ENCODE measurements at regions not wholly inside any gene's neighbourhood (a gene's known extent, or its start where the extent isn't known, plus 50 kb on each side); places are given as distances from the start of the nearest gene placed in this dataset.
A peak's percentile ranks its signal among the peaks of the same experiment; 100 is the strongest.
"Not testable (repeated sequence)": the region's sequence is repeated elsewhere in the genome, so short reads cannot be mapped to it uniquely, and the experiment has no call there.

- Histone ChIP-seq H3K9me3 (ENCODE audit: control insufficient read depth, insufficient read depth, low read length) (no peaks in the 10 kb centered on the region), H3K27me3 (ENCODE audit: control insufficient read depth, insufficient read depth, low read length) (no peaks in the 10 kb centered on the region), H3K4me3 (ENCODE audit: low read depth, low read length) (no peak overlapping the region), H3K9ac (ENCODE audit: low read depth, low read length) (no peak overlapping the region), H3K36me3 (ENCODE audit: control insufficient read depth, insufficient read depth, low read length) (no peaks in the 10 kb centered on the region), H3K4me1 (ENCODE audit: control insufficient read depth, insufficient read depth, low read length) (no peaks in the 10 kb centered on the region)
Observed at GRCh38 chrX:140447150-140447549, 57.7 kb downstream of the SOX3 start.

- no peak overlapping the region for H3K9ac ChIP-seq (ENCODE audit: low read depth, low read length)
- H3K36me3 ChIP-seq (ENCODE audit: control insufficient read depth, insufficient read depth, low read length): no peaks in the 10 kb centered on the region
- peaks cover 26% of the 10 kb centered on the region for H3K27me3 ChIP-seq (ENCODE audit: control insufficient read depth, insufficient read depth, low read length)
- peaks cover 9% of the 10 kb centered on the region for H3K4me1 ChIP-seq (ENCODE audit: control insufficient read depth, insufficient read depth, low read length)
- no peaks in the 10 kb centered on the region for H3K9me3 ChIP-seq (ENCODE audit: control insufficient read depth, insufficient read depth, low read length)
- no peak overlapping the region for H3K4me3 ChIP-seq (ENCODE audit: low read depth, low read length)
Observed at GRCh38 chrX:140440876-140441275, 64.0 kb downstream of the SOX3 start.

DNA sequence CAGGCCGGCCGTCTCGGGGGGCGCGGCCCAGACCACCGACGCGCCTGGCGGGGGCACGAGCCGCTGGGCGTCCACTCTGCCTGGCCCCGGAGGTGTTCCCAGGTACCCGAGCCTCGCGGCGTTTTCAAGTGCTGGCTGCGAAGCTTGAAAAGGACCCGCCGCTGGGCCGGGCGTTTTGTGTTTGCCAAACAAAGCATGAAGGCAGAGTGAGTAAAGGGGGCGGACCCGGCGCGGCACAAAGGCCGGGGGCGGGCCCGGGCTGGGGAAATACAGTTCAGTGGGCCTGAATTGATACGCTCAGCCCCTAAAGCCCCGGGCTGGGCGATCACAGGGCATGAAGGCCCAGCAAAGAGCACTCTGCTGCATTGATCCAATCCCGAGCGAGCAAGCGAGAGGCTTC is 65.4 kb downstream of the SOX3 start:
- Histone ChIP-seq H3K27me3 (ENCODE audit: control insufficient read depth, insufficient read depth, low read length) (peaks cover 40% of the 10 kb centered on the region), H3K36me3 (ENCODE audit: control insufficient read depth, insufficient read depth, low read length) (no peaks in the 10 kb centered on the region), H3K9ac (ENCODE audit: low read depth, low read length) (no peak overlapping the region), H3K4me1 (ENCODE audit: control insufficient read depth, insufficient read depth, low read length) (peaks cover 9% of the 10 kb centered on the region), H3K9me3 (ENCODE audit: control insufficient read depth, insufficient read depth, low read length) (no peaks in the 10 kb centered on the region), H3K4me3 (ENCODE audit: low read depth, low read length) (peak overlapping the region; percentile 39)

GRCh38 chrX:140434347-140434746 is 70.5 kb downstream of the SOX3 start:
- Histone ChIP-seq H3K9ac (ENCODE audit: low read depth, low read length) (no peak overlapping the region), H3K9me3 (ENCODE audit: control insufficient read depth, insufficient read depth, low read length) (no peaks in the 10 kb centered on the region), H3K27me3 (ENCODE audit: control insufficient read depth, insufficient read depth, low read length) (peaks cover 64% of the 10 kb centered on the region), H3K36me3 (ENCODE audit: control insufficient read depth, insufficient read depth, low read length) (no peaks in the 10 kb centered on the region), H3K4me3 (ENCODE audit: low read depth, low read length) (no peak overlapping the region), H3K4me1 (ENCODE audit: control insufficient read depth, insufficient read depth, low read length) (peaks cover 2% of the 10 kb centered on the region)

DNA sequence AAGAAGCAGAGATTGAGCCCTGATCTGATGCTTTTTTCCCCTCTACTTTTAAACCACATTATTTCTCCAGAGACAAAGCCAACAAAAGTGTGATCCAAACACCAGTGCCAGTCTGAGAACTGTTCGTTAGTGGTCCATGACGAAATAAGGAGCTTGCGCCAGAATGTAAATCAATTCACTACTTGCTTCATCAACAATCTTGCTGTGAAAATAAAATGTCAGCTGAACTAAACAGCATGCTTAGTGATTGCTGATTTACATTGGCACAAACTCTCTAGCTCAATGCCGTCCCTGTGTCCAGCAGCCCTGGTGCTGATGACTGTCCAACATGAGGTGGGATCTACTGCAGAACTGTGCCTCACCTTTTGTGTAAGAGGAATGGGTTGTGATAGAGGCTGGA is 71.3 kb downstream of the SOX3 start:
- H3K9ac ChIP-seq (ENCODE audit: low read depth, low read length): no peak overlapping the region
- no peaks in the 10 kb centered on the region for H3K9me3 ChIP-seq (ENCODE audit: control insufficient read depth, insufficient read depth, low read length)
- H3K36me3 ChIP-seq (ENCODE audit: control insufficient read depth, insufficient read depth, low read length): no peaks in the 10 kb centered on the region
- no peak overlapping the region for H3K4me3 ChIP-seq (ENCODE audit: low read depth, low read length)
- H3K27me3 ChIP-seq (ENCODE audit: control insufficient read depth, insufficient read depth, low read length): peaks cover 59% of the 10 kb centered on the region
- H3K4me1 ChIP-seq (ENCODE audit: control insufficient read depth, insufficient read depth, low read length): no peaks in the 10 kb centered on the region

GRCh38 chrX:140432346-140433175 is 72.3 kb downstream of the SOX3 start:
- Histone ChIP-seq H3K4me1 (ENCODE audit: control insufficient read depth, insufficient read depth, low read length) (no peaks in the 10 kb centered on the region), H3K9me3 (ENCODE audit: control insufficient read depth, insufficient read depth, low read length) (no peaks in the 10 kb centered on the region), H3K4me3 (ENCODE audit: low read depth, low read length) (no peak overlapping the region), H3K27me3 (ENCODE audit: control insufficient read depth, insufficient read depth, low read length) (peaks cover 54% of the 10 kb centered on the region), H3K36me3 (ENCODE audit: control insufficient read depth, insufficient read depth, low read length) (no peaks in the 10 kb centered on the region), H3K9ac (ENCODE audit: low read depth, low read length) (no peak overlapping the region)

- Histone ChIP-seq H3K9me3 (ENCODE audit: control insufficient read depth, insufficient read depth, low read length) (no peaks in the 10 kb centered on the region), H3K4me3 (ENCODE audit: low read depth, low read length) (no peak overlapping the region), H3K27me3 (ENCODE audit: control insufficient read depth, insufficient read depth, low read length) (peaks cover 45% of the 10 kb centered on the region), H3K4me1 (ENCODE audit: control insufficient read depth, insufficient read depth, low read length) (no peaks in the 10 kb centered on the region), H3K36me3 (ENCODE audit: control insufficient read depth, insufficient read depth, low read length) (no peaks in the 10 kb centered on the region), H3K9ac (ENCODE audit: low read depth, low read length) (no peak overlapping the region)
Observed at GRCh38 chrX:140431521-140431920, 73.3 kb downstream of the SOX3 start.

DNA sequence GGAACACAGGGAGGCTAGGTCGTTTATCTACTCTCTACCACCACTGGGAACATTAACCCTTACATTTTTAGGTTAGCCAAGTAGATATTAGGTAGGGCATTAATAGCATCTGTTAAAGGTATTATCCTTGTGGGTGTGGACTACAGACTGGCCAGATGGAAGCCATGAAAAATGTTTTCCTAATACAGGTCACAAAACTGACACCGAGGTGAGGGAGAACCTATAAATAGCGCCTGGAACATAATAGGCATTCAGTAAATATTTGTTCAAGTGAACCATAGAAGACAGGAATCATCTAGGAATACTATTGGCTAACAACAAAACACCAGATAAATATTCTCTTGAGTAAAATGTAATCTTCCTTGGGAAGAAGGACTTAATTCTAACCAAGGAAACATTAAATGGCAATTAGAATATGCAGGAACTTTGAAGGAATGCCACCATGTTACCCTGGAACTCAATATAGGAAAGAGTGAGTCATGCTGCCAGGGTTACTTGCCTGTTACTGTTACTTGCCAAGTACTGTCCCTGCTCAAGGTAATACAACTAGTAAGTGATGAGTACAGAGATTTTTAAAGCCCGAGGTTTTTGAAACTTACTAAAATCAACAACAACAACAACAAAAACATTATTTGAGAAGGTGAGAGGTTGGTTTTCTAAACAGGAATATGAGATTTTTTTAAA is 79.0 kb downstream of the SOX3 start:
- H3K9me3 ChIP-seq (ENCODE audit: control insufficient read depth, insufficient read depth, low read length): no peaks in the 10 kb centered on the region
- no peaks in the 10 kb centered on the region for H3K36me3 ChIP-seq (ENCODE audit: control insufficient read depth, insufficient read depth, low read length)
- H3K27me3 ChIP-seq (ENCODE audit: control insufficient read depth, insufficient read depth, low read length): no peaks in the 10 kb centered on the region
- H3K4me1 ChIP-seq (ENCODE audit: control insufficient read depth, insufficient read depth, low read length): no peaks in the 10 kb centered on the region
- H3K9ac ChIP-seq (ENCODE audit: low read depth, low read length): no peak overlapping the region
- no peak overlapping the region for H3K4me3 ChIP-seq (ENCODE audit: low read depth, low read length)

- Histone ChIP-seq H3K36me3 (ENCODE audit: control insufficient read depth, insufficient read depth, low read length) (no peaks in the 10 kb centered on the region), H3K9ac (ENCODE audit: low read depth, low read length) (no peak overlapping the region), H3K9me3 (ENCODE audit: control insufficient read depth, insufficient read depth, low read length) (no peaks in the 10 kb centered on the region), H3K4me3 (ENCODE audit: low read depth, low read length) (no peak overlapping the region), H3K27me3 (ENCODE audit: control insufficient read depth, insufficient read depth, low read length) (no peaks in the 10 kb centered on the region), H3K4me1 (ENCODE audit: control insufficient read depth, insufficient read depth, low read length) (no peaks in the 10 kb centered on the region)
Observed at GRCh38 chrX:140422501-140422900, 82.4 kb downstream of the SOX3 start.

- not testable (repeated sequence) for H3K36me3 ChIP-seq (ENCODE audit: control insufficient read depth, insufficient read depth, low read length); H3K4me3 ChIP-seq (ENCODE audit: low read depth, low read length); H3K9me3 ChIP-seq (ENCODE audit: control insufficient read depth, insufficient read depth, low read length); H3K9ac ChIP-seq (ENCODE audit: low read depth, low read length); H3K4me1 ChIP-seq (ENCODE audit: control insufficient read depth, insufficient read depth, low read length); H3K27me3 ChIP-seq (ENCODE audit: control insufficient read depth, insufficient read depth, low read length)
Observed at GRCh38 chrX:140402131-140402530, 102.7 kb downstream of the SOX3 start.

GRCh38 chrX:140396326-140396725 is 108.5 kb downstream of the SOX3 start:
- not testable (repeated sequence) for H3K4me1 ChIP-seq (ENCODE audit: control insufficient read depth, insufficient read depth, low read length); H3K9me3 ChIP-seq (ENCODE audit: control insufficient read depth, insufficient read depth, low read length)

DNA sequence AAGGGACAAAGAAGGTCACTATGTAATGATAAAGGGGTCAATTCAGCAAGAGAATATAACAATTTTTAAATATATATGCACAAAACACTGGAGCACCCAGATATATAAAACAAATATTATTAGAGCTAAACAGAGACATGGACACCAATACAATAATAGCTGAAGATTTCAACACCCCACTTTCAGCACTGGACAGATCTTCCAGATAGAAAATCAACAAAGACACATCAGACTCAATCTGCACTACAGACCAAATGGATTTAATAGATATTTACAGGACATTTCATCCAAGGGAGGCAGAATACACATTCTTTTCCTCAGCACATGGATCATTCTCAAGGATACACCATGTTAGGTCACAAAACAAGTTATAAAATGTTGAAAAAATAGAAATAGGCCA is 111.4 kb downstream of the SOX3 start:
- Histone ChIP-seq H3K4me3 (ENCODE audit: low read depth, low read length) (no peak overlapping the region), H3K27me3 (ENCODE audit: control insufficient read depth, insufficient read depth, low read length) (no peaks in the 10 kb centered on the region), H3K9me3 (ENCODE audit: control insufficient read depth, insufficient read depth, low read length) (no peaks in the 10 kb centered on the region), H3K9ac (ENCODE audit: low read depth, low read length) (no peak overlapping the region), H3K36me3 (ENCODE audit: control insufficient read depth, insufficient read depth, low read length) (no peaks in the 10 kb centered on the region), H3K4me1 (ENCODE audit: control insufficient read depth, insufficient read depth, low read length) (no peaks in the 10 kb centered on the region)

More at GRCh38 chrX:140396326-140396725, 108.5 kb downstream of the SOX3 start:
- H3K36me3 ChIP-seq (ENCODE audit: control insufficient read depth, insufficient read depth, low read length); H3K4me3 ChIP-seq (ENCODE audit: low read depth, low read length); H3K27me3 ChIP-seq (ENCODE audit: control insufficient read depth, insufficient read depth, low read length); H3K9ac ChIP-seq (ENCODE audit: low read depth, low read length): not testable (repeated sequence)

All from iPS-15b (cell line).